ENCODE measurements at regions not wholly inside any gene's neighbourhood (a gene's known extent, or its start where the extent isn't known, plus 50 kb on each side); places are given as distances from the start of the nearest gene placed in this dataset.

- Histone ChIP-seq H3K4me1 (no peaks in the 10 kb centered on the region), H3K9me3 (no peaks in the 10 kb centered on the region), H3K27me3 (no peaks in the 10 kb centered on the region), H3K4me3 (no peak overlapping the region), H3K36me3 (no peaks in the 10 kb centered on the region), H3K27ac (no peak overlapping the region)
- DNase-seq = no peak
- ATAC-seq = no peak
- intact Hi-C loops (cut with DNase I; ENCODE audit: low total_unique reads) = no loop called here
- in situ Hi-C loops (cut with MboI; ENCODE audit: low sequenced_read_pairs in 4 of 4) = no loop called here
- TF ChIP-seq CTCF (IDR thresholded peaks at IDR 0.05 in 4 of 5, conservative IDR thresholded peaks at IDR 0.05 in 1 of 5) = no peak
- TF ChIP-seq POLR2A (IDR thresholded peaks at IDR 0.05) = no peak
These were observed 266.8 kb upstream of the PRMT6 start for GRCh38 chr1:106789686-106790085.

- no peak for ATAC-seq
- in situ Hi-C loops (cut with MboI; ENCODE audit: low sequenced_read_pairs in 4 of 4) (no loop called here), intact Hi-C loops (cut with DNase I; ENCODE audit: low total_unique reads) (no loop called here)
- Histone ChIP-seq H3K36me3 (no peaks in the 10 kb centered on the region), H3K9me3 (no peaks in the 10 kb centered on the region), H3K4me1 (no peaks in the 10 kb centered on the region), H3K27me3 (no peaks in the 10 kb centered on the region), H3K27ac (no peak overlapping the region), H3K4me3 (no peak overlapping the region)
- DNase-seq = no peak
- TF ChIP-seq CTCF (IDR thresholded peaks at IDR 0.05 in 4 of 5, conservative IDR thresholded peaks at IDR 0.05 in 1 of 5) = no peak
- no peak for TF ChIP-seq POLR2A (IDR thresholded peaks at IDR 0.05)
These were observed 265.4 kb upstream of the PRMT6 start for GRCh38 chr1:106791041-106791440.

GRCh38 chr1:106793651-106794050, 262.8 kb upstream of the PRMT6 start:
- no peak for ATAC-seq
- in situ Hi-C loops (cut with MboI; ENCODE audit: low sequenced_read_pairs in 4 of 4) = no loop called here
- TF ChIP-seq CTCF (IDR thresholded peaks at IDR 0.05 in 4 of 5, conservative IDR thresholded peaks at IDR 0.05 in 1 of 5) = no peak
- TF ChIP-seq POLR2A (IDR thresholded peaks at IDR 0.05) = no peak

DNA sequence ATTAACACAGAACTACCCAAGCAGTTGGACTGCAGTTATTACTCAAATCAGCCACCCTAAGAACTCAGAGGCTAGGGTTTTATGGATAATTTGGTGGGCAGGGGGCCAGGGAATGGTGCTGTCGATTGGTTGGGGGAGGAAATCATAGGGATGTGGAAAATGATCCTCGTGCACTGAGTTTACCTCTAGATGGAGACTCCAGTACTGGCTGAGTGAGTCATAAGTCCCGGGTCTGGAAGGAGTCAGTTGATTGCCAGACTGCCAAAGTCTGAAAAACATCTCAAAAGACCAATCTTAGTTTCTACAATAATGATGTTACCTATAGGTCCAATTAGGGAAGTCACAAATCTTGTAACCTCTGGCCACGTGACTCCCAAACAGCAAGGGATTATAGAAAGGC, 257.5 kb upstream of the PRMT6 start:
- no peaks in the 10 kb centered on the region for H3K9me3 ChIP-seq
- H3K27me3 ChIP-seq = no peaks in the 10 kb centered on the region
- H3K36me3 ChIP-seq = no peaks in the 10 kb centered on the region
- in situ Hi-C loops (cut with MboI; ENCODE audit: low sequenced_read_pairs in 4 of 4) (no loop called here), intact Hi-C loops (cut with DNase I; ENCODE audit: low total_unique reads) (no loop called here)
- no peak overlapping the region for H3K4me3 ChIP-seq
- H3K27ac ChIP-seq = no peak overlapping the region
- ATAC-seq (no peak), DNase-seq (no peak)
- TF ChIP-seq POLR2A (IDR thresholded peaks at IDR 0.05) (no peak), CTCF (IDR thresholded peaks at IDR 0.05 in 4 of 5, conservative IDR thresholded peaks at IDR 0.05 in 1 of 5) (no peak)
- H3K4me1 ChIP-seq = no peaks in the 10 kb centered on the region

More at GRCh38 chr1:106793651-106794050, 262.8 kb upstream of the PRMT6 start:
- Histone ChIP-seq H3K4me1 (no peaks in the 10 kb centered on the region), H3K27ac (no peak overlapping the region), H3K27me3 (no peaks in the 10 kb centered on the region), H3K36me3 (no peaks in the 10 kb centered on the region), H3K4me3 (no peak overlapping the region), H3K9me3 (no peaks in the 10 kb centered on the region)
- DNase-seq = no peak
- intact Hi-C loops (cut with DNase I; ENCODE audit: low total_unique reads) = no loop called here

- ATAC-seq (no peak), DNase-seq (no peak)
- Histone ChIP-seq H3K27ac (no peak overlapping the region), H3K9me3 (no peaks in the 10 kb centered on the region), H3K4me1 (no peaks in the 10 kb centered on the region), H3K36me3 (no peaks in the 10 kb centered on the region), H3K4me3 (no peak overlapping the region), H3K27me3 (no peaks in the 10 kb centered on the region)
- in situ Hi-C loops (cut with MboI; ENCODE audit: low sequenced_read_pairs in 4 of 4) (no loop called here), intact Hi-C loops (cut with DNase I; ENCODE audit: low total_unique reads) (no loop called here)
- TF ChIP-seq POLR2A (IDR thresholded peaks at IDR 0.05) (no peak), CTCF (IDR thresholded peaks at IDR 0.05 in 4 of 5, conservative IDR thresholded peaks at IDR 0.05 in 1 of 5) (no peak)
These were observed 254.3 kb upstream of the PRMT6 start for GRCh38 chr1:106802181-106802580.
